SK-N-SH (cell line): ENCODE measurements at regions not wholly inside any gene's neighbourhood (a gene's known extent, or its start where the extent isn't known, plus 50 kb on each side); places are given as distances from the start of the nearest gene placed in this dataset.

Experiments used
- CTCF ChIA-PET: fragments of 300-600, 350-600 bp; formaldehyde crosslinking; extraction: SDS; loops from one replicate; lab custom pipeline; 2021; lab: Yijun Ruan, JAX
- POLR2A ChIA-PET: fragments of 350-600 bp; sonication (Branson Sonifier 250); formaldehyde crosslinking; extraction: SDS; loops from one replicate; lab custom pipeline; 2020; ENCODE audit warnings: antibody characterized with exemption, inconsistent platforms; lab: Yijun Ruan, JAX
- DNase-seq: peaks from one replicate; pipeline ENCODE4 v3.0.0; 2012
- H2AFZ ChIP-seq: fragments of 200-600 bp; sonication (generic); 2 replicates; pipeline ENCODE4 v1.8.1; 2016; ENCODE audit warnings: antibody characterized with exemption, mild to moderate bottlenecking, low read depth
- H3F3A ChIP-seq: fragments of 200-600 bp; sonication (generic); replicated peaks from 2 replicates; pipeline ENCODE3; 2016; ENCODE audit warnings: antibody characterized with exemption, mild to moderate bottlenecking; ENCODE audit not compliant: insufficient read depth
- H3K27ac ChIP-seq, 2 experiments: fragments of 200-500 bp in 1 of 2; fragments of 200-600 bp in 1 of 2; sonication (Bioruptor generic) in 1 of 2; sonication (generic), shearing (Covaris generic) in 1 of 2; 2 replicates each; pipeline versions ENCODE4 v1.5.1 to v1.6.1; 2014 to 2016; ENCODE audit warnings: low read depth in 2 of 2, inconsistent platforms in 1 of 2, low read length in 1 of 2, mild to moderate bottlenecking in 1 of 2, mixed read lengths in 1 of 2
- H3K27me3 ChIP-seq: fragments of 200-600 bp; sonication (generic), shearing (Covaris generic); 2 replicates; pipeline ENCODE4 v1.6.1; 2016; ENCODE audit warnings: mixed run types; ENCODE audit not compliant: insufficient read depth
- H3K36me3 ChIP-seq, 2 experiments: fragments of 200-500 bp in 1 of 2; fragments of 200-600 bp in 1 of 2; sonication (Bioruptor generic) in 1 of 2; sonication (generic) in 1 of 2; replicated peaks in 1 of 2; 2 replicates each; pipeline versions ENCODE3 to v1.5.1; 2014 to 2016; ENCODE audit warnings: low read length in 1 of 2, mild to moderate bottlenecking in 1 of 2; ENCODE audit not compliant: insufficient read depth in 2 of 2, control insufficient read depth in 1 of 2
- H3K4me1 ChIP-seq, 2 experiments: fragments of 200-500 bp in 1 of 2; fragments of 200-600 bp in 1 of 2; sonication (Bioruptor generic) in 1 of 2; sonication (generic), shearing (Covaris generic) in 1 of 2; 2 replicates each; pipeline versions ENCODE4 v1.5.1 to v1.6.1; 2014 to 2016; ENCODE audit warnings: low read depth in 1 of 2, low read length in 1 of 2, mixed run types in 1 of 2; ENCODE audit not compliant: insufficient read depth in 2 of 2, control insufficient read depth in 1 of 2
- H3K4me2 ChIP-seq: fragments of 200-600 bp; sonication (generic), shearing (Covaris generic); 2 replicates; pipeline ENCODE4 v1.6.1; 2017; ENCODE audit warnings: mixed run types
- H3K4me3 ChIP-seq, 2 experiments: fragments of 200-500 bp in 1 of 2; fragments of 200-600 bp in 1 of 2; sonication (Bioruptor generic) in 1 of 2; sonication (generic), shearing (Covaris generic) in 1 of 2; 2 replicates each; pipeline versions ENCODE4 v1.5.1 to v1.8.1; 2014 to 2016; ENCODE audit warnings: low read depth in 2 of 2, inconsistent platforms in 1 of 2, low read length in 1 of 2, mild to moderate bottlenecking in 1 of 2, mixed read lengths in 1 of 2, moderate library complexity in 1 of 2
- H3K79me2 ChIP-seq: fragments of 200-600 bp; sonication (generic); 2 replicates; pipeline ENCODE4 v1.8.1; 2017; ENCODE audit warnings: mild to moderate bottlenecking; ENCODE audit not compliant: insufficient read depth
- H3K9ac ChIP-seq: fragments of 200-600 bp; sonication (generic); 2 replicates; pipeline ENCODE4 v1.6.1; 2017; ENCODE audit warnings: mixed run types
- H3K9me2 ChIP-seq: fragments of 200-600 bp; sonication (generic); 2 replicates; pipeline ENCODE4 v1.6.1; 2017; ENCODE audit warnings: mixed run types
- H3K9me3 ChIP-seq: fragments of 200-600 bp; sonication (generic); 2 replicates; pipeline ENCODE4 v1.6.1; 2017; ENCODE audit warnings: mixed run types, mild to moderate bottlenecking, moderate library complexity
- H4K20me1 ChIP-seq: fragments of 200-600 bp; sonication (generic); 2 replicates; pipeline ENCODE4 v1.6.1; 2017; ENCODE audit warnings: mild to moderate bottlenecking, mixed run types; ENCODE audit not compliant: insufficient read depth
- EP300 ChIP-seq, 2 experiments: IDR thresholded peaks; 2 replicates each; pipeline versions ENCODE4 v1.4.0 to v1.6.1; 2012; ENCODE audit warnings: borderline replicate concordance in 1 of 2, low read depth in 1 of 2, low read length in 1 of 2
- EZH2phosphoT487 ChIP-seq: fragments of 200-600 bp; sonication (generic); IDR thresholded peaks from 2 replicates; pipeline ENCODE4 v1.6.1; 2017; ENCODE audit warnings: low read depth, mixed run types, mild to moderate bottlenecking, antibody characterized with exemption, moderate library complexity, borderline replicate concordance
- FOXJ3 ChIP-seq: sonication (generic); formaldehyde crosslinking; IDR thresholded peaks from 2 replicates; pipeline ENCODE4 v1.5.1; 2020; ENCODE audit warnings: mild to moderate bottlenecking, missing genetic modification reagents
- JUND ChIP-seq: IDR thresholded peaks from 2 replicates; pipeline ENCODE4 v1.4.0; 2012
- MEF2A ChIP-seq: IDR thresholded peaks from 2 replicates; pipeline ENCODE4 v1.4.0; 2012; ENCODE audit warnings: low read depth, borderline replicate concordance
- NFIC ChIP-seq: IDR thresholded peaks from 2 replicates; pipeline ENCODE4 v1.4.0; 2012; ENCODE audit warnings: borderline replicate concordance
- NRF1 ChIP-seq: IDR thresholded peaks from 2 replicates; pipeline ENCODE4 v1.6.1; 2012; ENCODE audit warnings: low read depth, mild to moderate bottlenecking, low read length
- RAD21 ChIP-seq: IDR thresholded peaks from 2 replicates; pipeline ENCODE4 v1.6.1; 2012; ENCODE audit warnings: mild to moderate bottlenecking, low read length
- RFX5 ChIP-seq: IDR thresholded peaks from 2 replicates; pipeline ENCODE4 v1.6.1; 2012; ENCODE audit warnings: mild to moderate bottlenecking, improper control_type of control experiment, low read length
- RXRA ChIP-seq: IDR thresholded peaks from 2 replicates; pipeline ENCODE4 v1.4.0; 2012; ENCODE audit warnings: low read depth, mild to moderate bottlenecking, borderline replicate concordance
- TEAD4 ChIP-seq: IDR thresholded peaks from 2 replicates; pipeline ENCODE4 v1.4.0; 2012; ENCODE audit warnings: mild to moderate bottlenecking, borderline replicate concordance; ENCODE audit not compliant: insufficient read depth
- USF1 ChIP-seq: IDR thresholded peaks from 2 replicates; pipeline ENCODE4 v1.4.0; 2012; ENCODE audit warnings: low read depth, borderline replicate concordance
- ZBTB33 ChIP-seq: IDR thresholded peaks from 2 replicates; pipeline ENCODE4 v1.4.0; 2012; ENCODE audit warnings: low read depth, borderline replicate concordance
- WGBS: methylation state at CpG from one replicate; pipeline ENCODE4 v1.1.6; 2017; ENCODE audit warnings: low lambda C conversion rate; 5-methylcytosine and 5-hydroxymethylcytosine counted together
- TF ChIP-seq, protein P1 (sequence below): fragments of 150-350 bp; IDR thresholded peaks from 2 replicates; pipeline ENCODE4 v1.6.1; 2017; ENCODE audit warnings: antibody characterized with exemption, low read length, low read depth, borderline replicate concordance
- TF ChIP-seq, protein P2 (sequence below): IDR thresholded peaks from 2 replicates; pipeline ENCODE4 v1.4.0; 2012; ENCODE audit warnings: low read depth

DNA sequence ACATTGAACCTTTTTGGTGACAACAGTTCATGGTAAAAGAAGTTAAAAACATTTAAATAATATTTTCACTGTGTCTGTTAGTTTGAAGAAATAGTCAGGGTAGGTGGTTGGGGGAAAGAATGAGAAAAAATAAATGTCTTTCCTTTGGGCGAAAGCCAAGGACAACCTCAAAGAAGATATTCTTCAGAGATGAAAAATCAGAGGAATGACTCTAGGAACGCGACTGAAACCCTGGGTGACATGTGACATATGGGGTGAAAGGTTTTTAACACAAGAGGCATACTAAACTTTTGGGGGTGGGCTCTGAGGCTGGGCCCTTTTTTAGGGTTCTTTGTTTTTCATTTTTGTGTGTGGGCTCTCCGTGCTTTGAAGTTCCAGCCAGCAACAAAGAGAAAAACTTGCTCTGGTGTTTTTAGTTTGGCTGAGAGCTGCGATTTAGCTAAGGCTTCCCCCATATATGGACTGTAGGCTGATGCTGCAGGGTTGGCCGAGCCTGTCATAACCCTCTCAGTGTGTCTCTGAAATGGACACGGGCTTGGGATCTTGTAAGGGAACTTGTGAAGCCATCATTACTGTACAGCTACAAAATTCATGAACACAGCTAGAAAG lies 610.1 kb upstream of the ARID1B start:
- Histone ChIP-seq H3K4me3 (no peak overlapping the region), H3K27ac (no peak overlapping the region)
- DNase-seq = no peak

GRCh38 chr6:156166093-156166492 lies 611.1 kb upstream of the ARID1B start:
- DNase-seq = no peak
- Histone ChIP-seq H3K36me3 (no peaks in the 10 kb centered on the region), H3K9me3 (no peaks in the 10 kb centered on the region), H3K4me2 (no peak overlapping the region), H3K9me2 (no peaks in the 10 kb centered on the region), H3K4me1 (peaks cover 0 to 7% of the 10 kb centered on the region in 2 experiments; a peak in 2 of 4 replicates), H3K9ac (no peak overlapping the region), H3K27ac (no peak overlapping the region), H3K27me3 (no peaks in the 10 kb centered on the region), H3K79me2 (no peaks in the 10 kb centered on the region), H3K4me3 (no peak overlapping the region), H2AFZ (no peak overlapping the region), H3F3A (no peaks in the 10 kb centered on the region), H4K20me1 (no peaks in the 10 kb centered on the region)
- TF ChIP-seq EP300 (IDR thresholded peaks at IDR 0.05; ENCODE audit: borderline replicate concordance in 1 of 2, low read depth in 1 of 2, low read length in 1 of 2) (no peak), FOXJ3 (no peak), EZH2phosphoT487 (no peak), USF1 (no peak), NFIC (no peak), ZBTB33 (no peak), RXRA (no peak)
- TF ChIP-seq, protein P1, sequence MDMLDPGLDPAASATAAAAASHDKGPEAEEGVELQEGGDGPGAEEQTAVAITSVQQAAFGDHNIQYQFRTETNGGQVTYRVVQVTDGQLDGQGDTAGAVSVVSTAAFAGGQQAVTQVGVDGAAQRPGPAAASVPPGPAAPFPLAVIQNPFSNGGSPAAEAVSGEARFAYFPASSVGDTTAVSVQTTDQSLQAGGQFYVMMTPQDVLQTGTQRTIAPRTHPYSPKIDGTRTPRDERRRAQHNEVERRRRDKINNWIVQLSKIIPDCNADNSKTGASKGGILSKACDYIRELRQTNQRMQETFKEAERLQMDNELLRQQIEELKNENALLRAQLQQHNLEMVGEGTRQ = no peak
- WGBS = 62% methylated on average over 4 of the region's 4 CpGs
- POLR2A ChIA-PET = interaction anchor here (0.6 kb wide), 1 partner anchor 185 kb away, joined by 6 read pairs; no protein-coding TSS in a partner anchor
- CTCF ChIA-PET = no interaction called here

More for the DNA sequence above, 610.1 kb upstream of the ARID1B start:
- ChIA-PET POLR2A (no interaction called here), CTCF (interaction anchor here (0.7 kb wide), 1 partner anchor 1059 kb away, joined by 3 read pairs; no protein-coding TSS in a partner anchor)
- Histone ChIP-seq H3K9me2 (no peaks in the 10 kb centered on the region), H3K4me1 (peaks cover 0 to 7% of the 10 kb centered on the region in 2 experiments; a peak in 1 of 4 replicates), H3K36me3 (no peaks in the 10 kb centered on the region), H3K79me2 (no peaks in the 10 kb centered on the region), H3K4me2 (no peak overlapping the region), H3F3A (no peaks in the 10 kb centered on the region), H4K20me1 (no peaks in the 10 kb centered on the region), H3K9ac (no peak overlapping the region), H2AFZ (no peak overlapping the region), H3K27me3 (no peaks in the 10 kb centered on the region), H3K9me3 (no peaks in the 10 kb centered on the region)
- WGBS = 63% methylated on average over 7 of the region's 7 CpGs
- no peak for TF ChIP-seq ZBTB33
- no peak for TF ChIP-seq TEAD4
- no peak for TF ChIP-seq RFX5
- TF ChIP-seq RAD21 = no peak
- no peak for TF ChIP-seq NFIC
- TF ChIP-seq JUND = no peak
- TF ChIP-seq, protein P2, sequence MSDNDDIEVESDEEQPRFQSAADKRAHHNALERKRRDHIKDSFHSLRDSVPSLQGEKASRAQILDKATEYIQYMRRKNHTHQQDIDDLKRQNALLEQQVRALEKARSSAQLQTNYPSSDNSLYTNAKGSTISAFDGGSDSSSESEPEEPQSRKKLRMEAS = no peak
- TF ChIP-seq NRF1 = no peak
- TF ChIP-seq MEF2A = no peak
